Esophagus squamous epithelium (tissue), 4 donors: ENCODE measurements at regions not wholly inside any gene's neighbourhood (a gene's known extent, or its start where the extent isn't known, plus 50 kb on each side); places are given as distances from the start of the nearest gene placed in this dataset.
"Not testable (repeated sequence)": the region's sequence is repeated elsewhere in the genome, so short reads cannot be mapped to it uniquely, and the experiment has no call there.

Experiments used
- POLR2A ChIP-seq, 4 donors: fragments of 450-650 bp; IDR thresholded peaks; one replicate each; pipeline ENCODE4 v1.6.1; 2017; ENCODE audit warnings: antibody characterized with exemption in 4 of 4, mild to moderate bottlenecking in 4 of 4, moderate library complexity in 3 of 4
- TF ChIP-seq, protein P1 (sequence below), 6 experiments: fragments of 450-650 bp in 4 of 6; fragments of 200-600 bp in 2 of 6; sonication (generic) in 2 of 6; IDR thresholded peaks; one replicate each; pipeline ENCODE4 v1.5.1; 2016 to 2019; ENCODE audit warnings: antibody characterized with exemption in 6 of 6, mild to moderate bottlenecking in 4 of 6, moderate library complexity in 4 of 6

DNA sequence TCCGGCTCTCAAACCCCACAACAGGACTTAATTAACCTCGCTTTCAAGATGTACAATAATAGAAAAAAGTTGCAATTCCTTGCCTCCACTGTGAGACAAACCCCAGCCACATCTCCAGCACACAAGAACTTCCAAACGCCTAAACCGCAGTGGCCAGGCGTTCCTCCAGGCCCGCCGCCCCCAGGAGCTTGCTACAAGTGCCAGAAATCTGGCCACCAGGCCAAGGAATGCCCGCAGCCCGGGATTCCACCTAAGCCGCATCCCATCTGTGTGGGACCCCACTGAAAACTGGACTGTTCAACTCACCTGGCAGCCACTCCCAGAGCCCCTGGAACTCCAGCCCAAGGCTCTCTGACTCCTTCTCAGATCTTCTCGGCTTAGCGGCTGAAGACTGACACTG lies 262.5 kb downstream of the SMARCA2 start:
- TF ChIP-seq, protein P1, sequence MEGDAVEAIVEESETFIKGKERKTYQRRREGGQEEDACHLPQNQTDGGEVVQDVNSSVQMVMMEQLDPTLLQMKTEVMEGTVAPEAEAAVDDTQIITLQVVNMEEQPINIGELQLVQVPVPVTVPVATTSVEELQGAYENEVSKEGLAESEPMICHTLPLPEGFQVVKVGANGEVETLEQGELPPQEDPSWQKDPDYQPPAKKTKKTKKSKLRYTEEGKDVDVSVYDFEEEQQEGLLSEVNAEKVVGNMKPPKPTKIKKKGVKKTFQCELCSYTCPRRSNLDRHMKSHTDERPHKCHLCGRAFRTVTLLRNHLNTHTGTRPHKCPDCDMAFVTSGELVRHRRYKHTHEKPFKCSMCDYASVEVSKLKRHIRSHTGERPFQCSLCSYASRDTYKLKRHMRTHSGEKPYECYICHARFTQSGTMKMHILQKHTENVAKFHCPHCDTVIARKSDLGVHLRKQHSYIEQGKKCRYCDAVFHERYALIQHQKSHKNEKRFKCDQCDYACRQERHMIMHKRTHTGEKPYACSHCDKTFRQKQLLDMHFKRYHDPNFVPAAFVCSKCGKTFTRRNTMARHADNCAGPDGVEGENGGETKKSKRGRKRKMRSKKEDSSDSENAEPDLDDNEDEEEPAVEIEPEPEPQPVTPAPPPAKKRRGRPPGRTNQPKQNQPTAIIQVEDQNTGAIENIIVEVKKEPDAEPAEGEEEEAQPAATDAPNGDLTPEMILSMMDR (IDR thresholded peaks at IDR 0.05), result not testable (repeated sequence)
- TF ChIP-seq POLR2A (IDR thresholded peaks at IDR 0.05), result not testable (repeated sequence)
